Spleen (tissue), 11 donors: ENCODE measurements at regions not wholly inside any gene's neighbourhood (a gene's known extent, or its start where the extent isn't known, plus 50 kb on each side); places are given as distances from the start of the nearest gene placed in this dataset.

Experiments used
- DNase-seq: peaks from one replicate; pipeline ENCODE4 v3.0.0-alpha.2; 2020
- H3K27ac ChIP-seq, 8 donors: fragments of 200-600 bp; sonication (generic) in 7 of 8; 1 replicate in 4 of 8; 2 replicates in 4 of 8; pipeline versions ENCODE4 v1.5.0 to v1.8.0; 2016 to 2021; ENCODE audit warnings: inconsistent platforms in 4 of 8, mild to moderate bottlenecking in 4 of 8, moderate library complexity in 1 of 8
- H3K27me3 ChIP-seq, 7 donors: fragments of 200-600 bp; sonication (generic) in 6 of 7; replicated peaks in 1 of 7; 1 replicate in 4 of 7; 2 replicates in 3 of 7; pipeline versions ENCODE4 v1.5.0 to v1.8.0; 2016 to 2021; ENCODE audit warnings: inconsistent platforms in 3 of 7, mild to moderate bottlenecking in 1 of 7
- H3K36me3 ChIP-seq, 6 donors: fragments of 200-600 bp; sonication (generic) in 5 of 6; 1 replicate in 4 of 6; 2 replicates in 2 of 6; pipeline versions ENCODE4 v1.5.0 to v1.8.0; 2016 to 2021; ENCODE audit warnings: inconsistent platforms in 2 of 6
- H3K4me1 ChIP-seq, 6 donors: fragments of 200-600 bp; sonication (generic) in 5 of 6; 1 replicate in 3 of 6; 2 replicates in 3 of 6; pipeline versions ENCODE4 v1.5.0 to v1.8.0; 2016 to 2021; ENCODE audit warnings: inconsistent platforms in 3 of 6
- H3K4me3 ChIP-seq, 8 donors: fragments of 200-600 bp; sonication (generic) in 7 of 8; 1 replicate in 4 of 8; 2 replicates in 4 of 8; pipeline versions ENCODE4 v1.5.0 to v1.8.0; 2016 to 2021; ENCODE audit warnings: inconsistent platforms in 4 of 8, mild to moderate bottlenecking in 4 of 8, moderate library complexity in 2 of 8
- H3K9me3 ChIP-seq, 8 donors: fragments of 200-600 bp; sonication (generic) in 7 of 8; 1 replicate in 4 of 8; 2 replicates in 4 of 8; pipeline versions ENCODE4 v1.5.0 to v1.8.0; 2016 to 2021; ENCODE audit warnings: inconsistent platforms in 4 of 8
- CTCF ChIP-seq, 11 experiments: fragments of 200-600 bp in 7 of 11; fragments of 450-650 bp in 4 of 11; sonication (generic) in 4 of 11; IDR thresholded peaks in 8 of 11; conservative IDR thresholded peaks in 3 of 11; 1 replicate in 7 of 11; 2 replicates in 4 of 11; pipeline versions ENCODE4 v1.4.0 to v1.8.0; 2016 to 2021; ENCODE audit warnings: antibody characterized with exemption in 11 of 11, inconsistent platforms in 4 of 11, mild to moderate bottlenecking in 1 of 11
- POLR2A ChIP-seq, 3 donors: fragments of 450-650 bp; IDR thresholded peaks; one replicate each; pipeline ENCODE4 v1.5.1; 2017; ENCODE audit warnings: antibody characterized with exemption in 3 of 3, mild to moderate bottlenecking in 1 of 3
- POLR2AphosphoS5 ChIP-seq, 3 donors: sonication (generic); formaldehyde crosslinking; IDR thresholded peaks; one replicate each; pipeline ENCODE4 v1.5.1; 2017; ENCODE audit warnings: antibody characterized with exemption in 3 of 3
- WGBS, 5 donors: extraction: QIAGEN DNeasy Blood & Tissue Kit in 3 of 5; methylation state at CpG; one replicate each; pipeline versions ENCODE4 v1.1.5 to v1.1.7; 2013 to 2018; 5-methylcytosine and 5-hydroxymethylcytosine counted together
- intact Hi-C: fragments of 100-400 bp; cut with DNase I; formaldehyde crosslinking; loops from one replicate; pipeline ENCODE4 v1.15.0; 2023; ENCODE audit warnings: low total_unique reads
- donor health status: healthy with polysubstance abuse.
- donor health status: DM: no; HTN: no; CAD: no; lungs with moderate emphysema.
- donor health status: DM: no; HTN: no; CAD: no.
- donor health status: Bipolar disorder and iron deficiency.
- donor health status: healthy.
- donor health status: DM: no; HTN: no; CAD: no.
- donor health status: DM: yes; HTN: yes; CAD: no.

DNA sequence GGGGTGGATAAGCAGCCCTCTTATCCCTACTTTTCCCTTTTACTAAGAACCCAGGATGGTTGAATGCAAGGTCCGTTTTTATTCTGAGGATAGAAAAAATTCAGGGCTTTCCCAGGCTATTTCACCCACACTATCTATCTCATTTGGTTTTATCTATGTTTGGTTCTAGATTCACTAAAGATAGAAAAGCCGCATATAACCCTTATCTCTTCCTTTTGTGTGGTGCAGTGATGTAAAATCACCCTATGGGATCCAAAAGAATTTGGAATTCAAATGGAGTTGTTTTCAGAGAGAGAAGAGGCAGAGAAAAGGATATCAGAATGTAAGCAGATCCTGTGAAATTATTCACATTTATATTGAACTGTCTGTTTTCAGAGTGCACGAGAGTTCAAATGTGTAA lies 236.3 kb upstream of the RFX3 start:
- H3K27me3 ChIP-seq = no peaks in the 10 kb centered on the region
- intact Hi-C loops = no loop called here
- peaks cover 0 to 15% (median 2%) of the 10 kb centered on the region in 6 donors for H3K4me1 ChIP-seq
- no peaks in the 10 kb centered on the region for H3K36me3 ChIP-seq
- no peak overlapping the region for H3K4me3 ChIP-seq
- no peak for DNase-seq
- no peak for TF ChIP-seq POLR2A (IDR thresholded peaks at IDR 0.05)
- no peak for TF ChIP-seq POLR2AphosphoS5 (IDR thresholded peaks at IDR 0.05)
- TF ChIP-seq CTCF (IDR thresholded peaks at IDR 0.05 in 8 of 11, conservative IDR thresholded peaks at IDR 0.05 in 3 of 11) = no peak
- 62 to 65% (median 63%) methylated on average over 3 of the region's 3 CpGs for WGBS, 5 donors
- peaks cover 0 to 4% (median 0%) of the 10 kb centered on the region in 8 donors for H3K9me3 ChIP-seq
- H3K27ac ChIP-seq = no peak overlapping the region

DNA sequence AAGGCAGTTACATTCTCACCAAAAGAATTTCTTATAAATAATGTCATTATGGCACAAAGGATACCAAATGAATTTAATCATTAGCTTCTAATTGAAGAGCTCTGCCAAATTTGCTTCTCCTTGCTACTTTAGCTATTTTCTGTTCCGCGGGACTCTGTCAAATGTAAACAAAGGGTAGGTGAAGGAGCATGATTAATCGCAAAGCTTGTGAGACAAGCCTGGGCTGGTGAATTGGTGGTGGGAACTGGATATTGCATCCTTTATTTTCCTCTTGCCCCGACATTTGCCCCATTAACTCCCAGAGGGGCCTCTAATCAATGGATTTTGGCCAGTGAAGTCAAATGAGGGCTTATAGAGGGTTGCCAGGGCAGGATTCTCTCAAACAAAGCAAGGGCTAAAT lies 234.2 kb upstream of the RFX3 start:
- no peak for DNase-seq
- intact Hi-C loops = no loop called here
- WGBS, 5 donors = 41 to 73% (median 61%) methylated on average over 4 of the region's 4 CpGs
- Histone ChIP-seq H3K9me3 (peaks cover 0 to 4% (median 0%) of the 10 kb centered on the region in 8 donors), H3K4me1 (peaks cover 0 to 15% (median 2%) of the 10 kb centered on the region in 6 donors), H3K27me3 (no peaks in the 10 kb centered on the region), H3K27ac (no peak overlapping the region), H3K36me3 (no peaks in the 10 kb centered on the region), H3K4me3 (no peak overlapping the region)
- TF ChIP-seq POLR2AphosphoS5 (IDR thresholded peaks at IDR 0.05) = no peak
- no peak for TF ChIP-seq POLR2A (IDR thresholded peaks at IDR 0.05)
- TF ChIP-seq CTCF (IDR thresholded peaks at IDR 0.05 in 8 of 11, conservative IDR thresholded peaks at IDR 0.05 in 3 of 11) = no peak

GRCh38 chr9:3758816-3759576 lies 233.2 kb upstream of the RFX3 start:
- Histone ChIP-seq H3K27ac (peak overlapping the region in 2 of 8 donors; percentile 6 to 33), H3K9me3 (peaks cover 0 to 4% (median 0%) of the 10 kb centered on the region in 8 donors), H3K4me3 (no peak overlapping the region), H3K4me1 (peaks cover 0 to 15% (median 2%) of the 10 kb centered on the region in 6 donors), H3K27me3 (no peaks in the 10 kb centered on the region), H3K36me3 (no peaks in the 10 kb centered on the region)
- no peak for DNase-seq
- TF ChIP-seq CTCF (IDR thresholded peaks at IDR 0.05 in 8 of 11, conservative IDR thresholded peaks at IDR 0.05 in 3 of 11) = no peak
- no peak for TF ChIP-seq POLR2AphosphoS5 (IDR thresholded peaks at IDR 0.05)
- TF ChIP-seq POLR2A (IDR thresholded peaks at IDR 0.05) = no peak
- intact Hi-C loops = no loop called here
- 13 to 33% (median 23%) methylated on average over 5 of the region's 5 CpGs for WGBS, 5 donors

- intact Hi-C loops = no loop called here
- no peak for DNase-seq
- Histone ChIP-seq H3K4me1 (peaks cover 0 to 15% (median 2%) of the 10 kb centered on the region in 6 donors), H3K4me3 (no peak overlapping the region), H3K9me3 (peaks cover 0 to 3% (median 0%) of the 10 kb centered on the region in 8 donors), H3K27ac (no peak overlapping the region), H3K36me3 (no peaks in the 10 kb centered on the region), H3K27me3 (no peaks in the 10 kb centered on the region)
- 74 to 80% (median 77%) methylated on average over 3 of the region's 3 CpGs for WGBS, 5 donors
- TF ChIP-seq POLR2A (IDR thresholded peaks at IDR 0.05) (no peak), POLR2AphosphoS5 (IDR thresholded peaks at IDR 0.05) (no peak), CTCF (IDR thresholded peaks at IDR 0.05 in 8 of 11, conservative IDR thresholded peaks at IDR 0.05 in 3 of 11) (no peak)
These were observed 230.3 kb upstream of the RFX3 start for GRCh38 chr9:3756071-3756470.
